ENCODE measurements at regions not wholly inside any gene's neighbourhood (a gene's known extent, or its start where the extent isn't known, plus 50 kb on each side); places are given as distances from the start of the nearest gene placed in this dataset.
"Not testable (repeated sequence)": the region's sequence is repeated elsewhere in the genome, so short reads cannot be mapped to it uniquely, and the experiment has no call there.

DNA sequence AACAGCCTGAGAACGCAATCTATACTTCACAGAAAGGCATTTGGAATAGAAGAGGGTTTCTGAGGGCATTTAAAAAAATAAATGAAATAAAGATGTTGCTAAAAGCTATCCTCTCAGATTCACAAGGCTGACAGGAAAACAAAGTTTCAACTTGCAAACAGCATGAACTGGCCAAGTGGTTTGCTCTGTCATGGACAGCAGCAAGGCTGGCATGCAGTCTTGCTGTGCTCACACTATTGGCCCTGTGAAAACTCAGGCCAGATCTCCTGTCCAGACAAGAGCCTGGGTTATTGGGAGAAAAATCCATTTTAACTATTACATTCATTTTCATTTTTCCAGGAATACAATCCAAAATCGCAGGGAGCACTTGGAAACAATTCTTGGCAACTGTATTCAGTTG is 506.2 kb upstream of the SLC35B3 start:
- no peak for ATAC-seq

GRCh38 chr6:8940356-8940755 is 505.0 kb upstream of the SLC35B3 start:
- no peak for ATAC-seq

- no peak for ATAC-seq
Measured at GRCh38 chr6:8939615-8940014, 504.3 kb upstream of the SLC35B3 start.

- ATAC-seq, result no peak
Measured at GRCh38 chr6:8934318-8934717, 499.0 kb upstream of the SLC35B3 start.

- no peak for ATAC-seq
Measured at GRCh38 chr6:8930009-8930408, 494.7 kb upstream of the SLC35B3 start.

DNA sequence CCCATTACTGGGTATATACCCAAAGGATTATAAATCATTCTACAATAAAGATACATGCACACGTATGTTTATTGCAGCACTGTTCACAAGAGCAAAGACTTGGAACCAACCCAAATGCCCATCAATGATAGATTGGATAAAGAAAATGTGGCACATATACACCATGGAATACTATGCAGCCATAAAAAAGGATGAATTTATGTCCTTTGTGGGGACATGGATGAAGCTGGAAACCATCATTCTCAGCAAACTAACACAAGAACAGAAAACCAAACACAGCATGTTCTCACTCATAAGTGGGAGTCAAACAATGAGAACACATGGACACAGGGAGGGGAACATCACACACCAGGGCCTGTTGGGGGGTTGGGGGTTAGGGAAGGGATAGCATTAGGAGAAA is 484.9 kb upstream of the SLC35B3 start:
- not testable (repeated sequence) for ATAC-seq

- ATAC-seq, result no peak
Measured at GRCh38 chr6:8918196-8918595, 482.9 kb upstream of the SLC35B3 start.

- ATAC-seq, result no peak
Measured at GRCh38 chr6:8914700-8915099, 479.4 kb upstream of the SLC35B3 start.

DNA sequence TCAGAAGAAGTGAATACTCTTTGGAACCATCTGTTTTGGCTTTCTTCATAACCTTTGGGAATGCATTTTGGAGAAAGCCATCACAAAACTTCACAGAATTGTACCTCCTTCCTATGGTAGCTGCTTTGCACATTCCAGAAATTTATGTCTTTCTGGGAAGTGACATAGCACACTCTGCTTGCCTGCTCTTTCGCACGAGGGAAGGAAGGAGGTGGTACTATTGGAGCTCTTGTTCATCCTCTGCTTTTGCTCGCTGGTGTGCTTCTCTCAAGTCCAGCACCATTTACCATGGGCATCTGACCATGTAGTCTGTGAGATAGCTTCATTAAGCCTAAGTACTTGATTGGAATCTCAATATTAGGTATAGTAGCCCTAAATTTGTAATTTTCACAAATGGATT is 473.3 kb upstream of the SLC35B3 start:
- no peak for ATAC-seq

DNA sequence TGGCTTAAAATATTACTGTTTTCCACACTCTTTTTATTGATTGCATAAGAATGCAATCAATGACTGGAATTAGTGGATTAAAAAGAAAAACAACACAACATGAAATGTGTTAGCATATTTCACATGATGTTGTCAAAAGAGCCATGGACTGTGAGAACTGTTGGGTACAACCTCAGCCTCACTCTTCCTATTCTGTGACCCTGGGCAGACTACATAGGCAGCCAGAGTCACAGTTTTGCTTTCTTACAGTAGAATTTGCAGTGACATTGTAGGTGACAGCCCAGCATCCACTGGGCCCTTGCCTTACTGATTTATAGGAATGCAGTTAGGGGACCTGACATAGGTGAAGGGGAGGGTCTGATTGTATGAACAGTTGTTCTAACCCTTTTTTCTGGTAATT is 471.4 kb upstream of the SLC35B3 start:
- ATAC-seq, result no peak

- ATAC-seq, result no peak
Measured at GRCh38 chr6:8905757-8906156, 470.4 kb upstream of the SLC35B3 start.

DNA sequence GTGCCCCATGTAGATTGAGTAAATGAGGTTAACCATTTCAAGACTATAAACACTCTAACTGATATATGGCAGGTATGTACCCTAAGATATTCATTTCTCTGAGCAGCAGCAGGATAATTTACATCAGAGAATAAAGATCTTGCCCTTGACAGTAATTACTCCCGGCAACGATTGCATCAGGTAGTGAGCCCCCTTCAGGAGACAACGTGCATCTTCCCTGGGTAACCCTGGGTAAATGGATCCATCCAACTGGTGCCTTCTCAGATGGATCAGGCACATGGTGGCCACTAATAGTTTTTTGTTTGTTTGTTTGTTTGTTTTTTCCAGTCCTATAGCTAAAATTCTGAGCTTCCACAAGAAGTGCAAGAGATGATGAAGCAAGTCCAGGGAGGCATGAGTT is 469.4 kb upstream of the SLC35B3 start:
- no peak for ATAC-seq

DNA sequence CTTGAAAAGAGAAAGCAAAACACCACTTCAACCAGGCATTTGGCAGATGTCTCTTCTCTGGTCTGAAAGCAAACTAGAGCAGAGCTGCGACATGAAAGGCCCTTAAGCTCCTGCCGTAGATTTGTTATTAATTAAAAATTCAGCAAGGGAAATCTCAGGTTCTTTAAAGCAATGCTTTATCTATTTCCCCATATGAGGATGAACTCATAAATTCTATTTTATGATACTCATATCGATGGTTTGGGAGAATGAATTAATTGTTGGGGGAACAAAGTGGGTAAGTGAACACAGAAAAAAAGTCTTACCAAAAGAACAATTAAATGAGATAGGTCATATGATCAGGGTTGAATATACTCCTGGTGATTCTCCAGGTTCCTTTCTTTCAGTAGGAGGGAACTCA is 464.7 kb upstream of the SLC35B3 start:
- no peak for ATAC-seq

GRCh38 chr6:8889514-8889913 is 454.2 kb upstream of the SLC35B3 start:
- no peak for ATAC-seq

DNA sequence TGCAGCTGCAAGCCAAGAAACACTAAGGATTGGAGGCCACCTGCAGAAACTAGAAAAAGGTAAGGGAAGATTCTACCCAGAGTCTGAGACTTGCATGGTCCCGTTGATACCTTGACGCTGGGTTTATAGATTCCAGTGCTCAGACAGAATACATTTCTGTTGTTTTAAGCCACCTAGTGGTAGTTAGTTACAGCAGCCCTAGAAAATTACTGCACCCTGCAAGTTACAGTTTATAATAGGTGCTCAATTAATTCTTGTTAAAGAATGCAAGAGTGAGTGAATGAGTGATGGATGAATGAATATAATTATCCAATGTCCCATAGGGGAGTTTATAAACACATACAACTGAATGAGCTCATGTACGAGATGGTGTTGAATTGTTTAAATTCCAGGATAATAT is 453.1 kb upstream of the SLC35B3 start:
- no peak for ATAC-seq

DNA sequence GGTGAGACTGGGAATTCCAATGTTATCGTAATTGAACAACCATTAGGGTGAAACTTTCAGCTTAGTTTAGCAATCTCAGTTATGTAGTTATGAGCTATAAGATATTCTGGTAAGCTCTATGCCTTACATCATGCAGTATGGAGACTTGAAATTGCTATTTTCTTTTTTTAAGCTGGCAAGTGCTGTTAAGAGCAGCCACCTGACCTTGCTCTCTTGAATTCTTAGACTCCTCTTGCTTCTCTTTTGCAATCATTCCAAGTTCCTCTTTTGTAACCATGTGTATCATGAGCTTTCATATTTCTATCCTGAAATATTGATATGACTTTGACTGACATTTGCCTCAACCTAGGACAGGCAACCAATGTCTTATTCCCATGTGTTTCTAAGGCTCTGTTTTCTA is 446.3 kb upstream of the SLC35B3 start:
- ATAC-seq, result no peak

DNA sequence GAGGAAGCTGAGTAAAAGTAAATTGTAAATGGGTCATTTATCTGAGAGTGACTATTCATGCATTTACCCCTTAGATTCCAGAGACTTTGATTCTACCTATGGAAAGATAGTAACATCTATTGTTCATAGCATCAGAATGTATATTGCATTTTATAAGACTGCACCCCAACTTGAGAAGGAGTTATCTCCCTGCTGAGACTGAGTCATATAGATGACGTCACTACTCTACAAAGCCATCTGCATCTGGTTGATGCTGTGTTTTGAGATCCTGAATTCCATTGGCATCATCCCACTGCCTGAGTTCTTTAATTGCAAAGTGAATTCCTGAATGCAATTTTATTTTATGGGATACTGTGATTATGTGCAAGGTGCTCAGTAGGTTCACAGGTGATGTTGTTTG is 444.0 kb upstream of the SLC35B3 start:
- no peak for ATAC-seq

GRCh38 chr6:8875986-8876385 is 440.6 kb upstream of the SLC35B3 start:
- ATAC-seq, result no peak

- no peak for ATAC-seq
Measured at GRCh38 chr6:8872589-8872988, 437.2 kb upstream of the SLC35B3 start.

- no peak for ATAC-seq
Measured at GRCh38 chr6:8865451-8865850, 430.1 kb upstream of the SLC35B3 start.

- ATAC-seq, result no peak
Measured at GRCh38 chr6:8860671-8861070, 425.3 kb upstream of the SLC35B3 start.

DNA sequence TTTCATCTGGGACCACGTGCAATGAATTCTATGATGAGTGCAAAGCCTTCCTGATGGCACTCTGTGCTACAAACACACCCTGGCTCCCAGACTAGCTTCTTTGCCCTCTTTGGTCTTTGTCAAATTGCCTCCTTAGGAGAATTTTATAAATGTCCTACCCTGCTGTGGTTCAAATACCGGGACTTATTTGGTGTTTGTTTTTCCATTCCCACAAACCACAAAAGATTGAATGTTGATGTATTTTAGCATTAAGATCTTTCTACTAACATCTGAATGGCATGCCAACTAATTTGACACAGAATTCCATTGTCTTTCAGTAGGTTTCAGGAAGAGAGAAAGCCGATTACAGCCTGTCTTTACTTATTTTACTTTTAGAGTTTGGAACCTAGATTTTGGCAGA is 424.2 kb upstream of the SLC35B3 start:
- ATAC-seq, result no peak

GRCh38 chr6:8858854-8859331 is 423.5 kb upstream of the SLC35B3 start:
- no peak for ATAC-seq

DNA sequence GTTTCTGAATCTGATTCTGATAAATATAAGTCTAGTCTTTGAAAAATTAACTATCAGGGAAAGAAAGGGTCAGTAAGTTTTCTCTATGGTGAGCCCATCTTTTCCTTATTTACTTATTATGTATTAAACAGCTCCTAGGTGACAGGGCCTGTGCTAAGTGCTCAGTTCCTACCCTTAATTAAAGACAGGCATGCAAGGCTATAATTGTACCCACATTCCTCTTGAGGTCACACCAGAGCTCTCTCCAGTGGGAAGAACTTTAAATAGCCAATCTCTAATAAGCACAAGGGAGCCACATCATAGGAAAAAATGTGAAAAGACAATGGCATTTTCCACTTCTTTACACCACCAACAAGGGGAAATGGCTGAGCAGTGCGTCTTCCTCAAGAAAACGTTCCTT is 421.8 kb upstream of the SLC35B3 start:
- no peak for ATAC-seq

DNA sequence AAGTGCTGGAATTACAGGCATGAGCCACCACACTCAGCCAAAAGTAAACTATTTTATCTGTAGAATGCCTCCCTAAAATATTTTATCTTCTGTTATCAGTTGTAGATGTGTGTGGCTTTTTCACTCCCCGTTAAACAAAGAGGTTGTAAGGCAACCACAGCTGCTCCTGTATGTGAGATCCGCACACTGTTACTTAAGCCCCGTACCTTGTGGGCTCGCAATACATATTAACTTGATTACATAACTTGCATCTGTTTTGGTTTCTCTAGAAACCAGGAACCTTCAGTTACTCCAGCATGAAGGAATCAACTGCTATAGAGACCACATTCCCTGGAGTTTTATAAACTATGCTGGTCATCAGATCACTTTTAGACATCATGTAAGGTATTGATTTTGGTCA is 420.1 kb upstream of the SLC35B3 start:
- ATAC-seq, result no peak

GRCh38 chr6:8852332-8852731 is 417.0 kb upstream of the SLC35B3 start:
- no peak for ATAC-seq
